DMS79 (cell line): ENCODE measurements at regions not wholly inside any gene's neighbourhood (a gene's known extent, or its start where the extent isn't known, plus 50 kb on each side); places are given as distances from the start of the nearest gene placed in this dataset.

ENCODE experiments used
- DNase-seq: peaks from one replicate; lab custom pipeline; 2025; lab: John Stamatoyannopoulos, UW

DNA sequence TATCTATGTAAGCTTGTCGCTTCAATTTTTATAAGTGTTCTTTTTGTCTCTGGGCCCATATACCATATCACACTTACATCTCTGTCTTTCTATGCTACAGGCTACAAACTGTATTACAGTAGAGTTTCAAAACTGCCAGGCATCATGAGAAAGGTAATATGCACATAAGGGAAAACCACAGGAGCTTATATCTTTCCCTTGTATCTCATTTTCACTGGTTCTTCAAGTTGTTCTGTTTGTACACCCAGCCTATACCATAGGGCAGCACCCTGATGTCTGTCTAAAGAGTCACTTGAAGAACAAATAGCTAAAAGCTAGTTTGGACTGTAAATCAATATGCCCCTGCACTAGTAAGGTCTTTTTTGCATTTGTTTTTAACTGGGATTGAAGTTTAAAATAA is 366.7 kb downstream of the FIGN start:
- DNase-seq = no peak

- DNase-seq = no peak
Measured at GRCh38 chr2:163368655-163369054, 367.2 kb downstream of the FIGN start.

- no peak for DNase-seq
Measured at GRCh38 chr2:163367825-163368582, 367.8 kb downstream of the FIGN start.

- DNase-seq = no peak
Measured at GRCh38 chr2:163364736-163365135, 371.1 kb downstream of the FIGN start.

- DNase-seq = no peak
Measured at GRCh38 chr2:163353551-163353950, 382.3 kb downstream of the FIGN start.

DNA sequence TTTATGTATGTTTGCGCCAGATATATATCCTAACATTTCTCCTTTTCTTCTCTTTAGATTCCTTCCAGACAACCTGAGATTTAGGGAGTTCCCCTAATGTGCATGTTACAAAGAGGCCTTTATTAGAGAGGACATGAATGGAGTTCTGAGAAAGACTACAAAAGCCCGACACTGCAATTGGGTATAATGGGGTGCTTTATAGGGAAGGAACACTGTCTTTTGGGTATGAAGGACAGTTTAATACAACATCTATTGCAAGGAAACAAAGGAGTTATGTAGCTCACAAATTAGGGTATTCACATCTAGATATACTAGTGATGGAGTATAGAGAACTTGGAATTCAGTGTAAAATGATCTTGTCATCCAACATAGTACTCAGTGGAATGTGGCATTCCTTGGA is 383.8 kb downstream of the FIGN start:
- no peak for DNase-seq

- no peak for DNase-seq
Measured at GRCh38 chr2:163351143-163351542, 384.7 kb downstream of the FIGN start.

GRCh38 chr2:163348857-163349380 is 386.9 kb downstream of the FIGN start:
- no peak for DNase-seq

GRCh38 chr2:163347982-163348856 is 387.6 kb downstream of the FIGN start:
- DNase-seq = no peak

GRCh38 chr2:163345795-163346573 is 389.8 kb downstream of the FIGN start:
- DNase-seq = no peak

DNA sequence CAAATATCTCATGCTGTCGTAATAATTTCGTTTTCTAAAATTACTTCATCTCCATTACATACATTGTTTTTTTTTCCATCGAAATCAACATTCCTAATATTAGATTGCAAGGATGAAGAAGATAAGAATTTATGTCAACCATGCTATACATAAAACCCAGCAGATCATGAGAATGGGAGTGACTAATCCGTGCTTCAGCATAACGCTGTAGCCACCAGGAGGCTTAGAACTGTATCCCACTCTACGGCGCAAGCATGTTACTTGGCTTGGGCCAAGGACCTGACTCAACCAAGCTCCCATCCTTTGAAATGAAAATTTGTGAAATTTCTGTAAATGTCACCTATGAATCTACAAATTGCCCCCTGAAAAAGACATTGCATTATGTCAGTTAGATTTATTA is 392.5 kb downstream of the FIGN start:
- DNase-seq = no peak

DNA sequence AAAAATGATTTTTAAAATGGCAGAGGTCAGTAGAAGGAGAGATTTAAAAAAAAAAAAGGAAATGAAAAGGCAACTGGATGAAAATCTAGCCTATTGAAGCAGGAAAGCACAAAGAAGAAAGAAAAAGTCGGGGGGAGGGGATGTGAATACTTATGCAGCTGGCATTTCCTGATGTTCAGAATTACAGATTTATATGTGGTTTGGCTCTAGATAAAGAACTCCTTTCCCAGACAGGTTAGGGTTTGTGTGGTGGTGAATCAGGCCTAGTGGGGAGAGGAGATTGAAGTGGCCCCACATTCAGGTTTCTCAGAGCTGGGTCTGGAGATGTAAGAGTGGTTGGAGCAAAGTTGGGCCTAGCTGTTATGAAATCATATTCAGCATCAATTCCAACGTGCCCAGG is 394.4 kb downstream of the FIGN start:
- DNase-seq = no peak

- DNase-seq = no peak
Measured at GRCh38 chr2:163338270-163338669, 397.5 kb downstream of the FIGN start.

DNA sequence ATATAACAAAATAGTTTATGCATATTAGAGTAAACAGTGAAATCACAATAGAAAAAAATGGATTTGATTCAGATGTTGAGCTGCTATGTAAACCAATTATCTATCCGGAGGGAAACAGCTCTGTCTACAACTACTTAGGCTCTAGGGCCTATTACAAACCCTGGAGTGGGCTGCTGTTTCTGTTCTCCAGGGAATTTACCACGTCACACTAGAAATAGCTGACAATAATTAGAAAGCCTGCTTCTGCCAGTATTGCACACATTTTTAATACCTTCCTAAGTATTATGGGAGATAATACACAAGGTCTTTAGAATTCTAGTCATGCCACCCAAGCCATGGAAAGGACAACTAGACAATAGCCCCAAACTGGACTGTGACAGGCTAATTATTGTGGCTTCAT is 411.1 kb downstream of the FIGN start:
- peak; percentile 31 for DNase-seq

- no peak for DNase-seq
Measured at GRCh38 chr2:163319006-163319405, 416.8 kb downstream of the FIGN start.

DNA sequence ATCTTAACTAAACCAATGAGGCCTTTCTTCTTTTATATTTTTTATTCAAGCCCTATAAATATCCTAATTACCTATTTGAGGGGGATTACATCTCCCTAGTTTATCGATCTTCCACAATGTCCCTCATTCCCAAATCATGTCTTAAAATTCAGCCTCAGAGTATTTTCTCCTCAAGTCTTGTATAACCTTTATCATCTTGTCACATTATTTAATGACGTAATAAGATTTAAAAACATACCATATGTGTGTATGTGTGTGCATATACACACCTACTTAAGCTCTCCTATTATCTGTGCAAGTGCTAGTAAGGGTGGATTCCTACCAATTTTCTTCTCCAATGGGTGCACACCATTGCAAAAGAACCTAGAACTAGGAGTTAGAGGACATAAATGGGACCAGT is 421.1 kb downstream of the FIGN start:
- DNase-seq = no peak

DNA sequence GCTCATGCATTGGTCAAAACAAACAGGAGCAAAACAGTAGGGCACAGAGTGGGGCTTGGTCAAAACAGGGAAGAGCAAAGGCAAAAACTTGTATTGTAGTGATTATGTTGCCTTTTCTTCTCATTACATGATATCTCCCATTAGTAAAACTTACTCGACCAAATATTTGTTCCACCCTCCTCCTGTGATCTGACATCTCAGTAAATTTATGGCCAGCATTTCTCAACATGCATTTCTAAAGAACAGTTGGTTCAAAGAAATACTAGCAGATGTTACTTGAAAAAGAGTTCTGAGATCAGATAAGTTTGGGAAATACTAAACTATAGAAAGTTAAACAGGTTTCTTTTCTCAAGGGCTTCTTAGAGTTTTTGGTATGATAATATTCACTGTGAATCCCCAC is 423.1 kb downstream of the FIGN start:
- no peak for DNase-seq

GRCh38 chr2:163306647-163307046 is 429.2 kb downstream of the FIGN start:
- no peak for DNase-seq

GRCh38 chr2:163302141-163302540 is 433.7 kb downstream of the FIGN start:
- no peak for DNase-seq

- no peak for DNase-seq
Measured at GRCh38 chr2:163291790-163292189, 444.0 kb downstream of the FIGN start.

DNA sequence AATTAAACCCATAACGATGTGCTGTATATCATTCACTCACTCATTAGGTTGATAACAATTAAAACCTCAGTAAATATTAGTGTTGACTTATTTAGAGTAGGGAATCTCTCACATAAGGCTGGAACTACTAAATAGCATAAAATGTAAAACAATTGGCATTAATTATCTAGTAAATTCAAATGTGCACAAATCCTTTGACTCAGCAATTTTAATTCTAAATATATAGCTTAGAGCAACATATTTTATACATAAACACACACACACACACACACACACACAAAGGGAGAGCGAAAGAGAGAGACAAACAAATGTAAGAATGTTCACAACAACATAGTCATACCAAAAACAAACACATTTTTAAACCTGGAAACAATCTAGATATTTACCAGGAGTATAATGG is 443.1 kb upstream of the KCNH7 start:
- no peak for DNase-seq

GRCh38 chr2:163269374-163270021 is 430.9 kb upstream of the KCNH7 start:
- no peak for DNase-seq
